ENCODE measurements at regions not wholly inside any gene's neighbourhood (a gene's known extent, or its start where the extent isn't known, plus 50 kb on each side); places are given as distances from the start of the nearest gene placed in this dataset.

DNA sequence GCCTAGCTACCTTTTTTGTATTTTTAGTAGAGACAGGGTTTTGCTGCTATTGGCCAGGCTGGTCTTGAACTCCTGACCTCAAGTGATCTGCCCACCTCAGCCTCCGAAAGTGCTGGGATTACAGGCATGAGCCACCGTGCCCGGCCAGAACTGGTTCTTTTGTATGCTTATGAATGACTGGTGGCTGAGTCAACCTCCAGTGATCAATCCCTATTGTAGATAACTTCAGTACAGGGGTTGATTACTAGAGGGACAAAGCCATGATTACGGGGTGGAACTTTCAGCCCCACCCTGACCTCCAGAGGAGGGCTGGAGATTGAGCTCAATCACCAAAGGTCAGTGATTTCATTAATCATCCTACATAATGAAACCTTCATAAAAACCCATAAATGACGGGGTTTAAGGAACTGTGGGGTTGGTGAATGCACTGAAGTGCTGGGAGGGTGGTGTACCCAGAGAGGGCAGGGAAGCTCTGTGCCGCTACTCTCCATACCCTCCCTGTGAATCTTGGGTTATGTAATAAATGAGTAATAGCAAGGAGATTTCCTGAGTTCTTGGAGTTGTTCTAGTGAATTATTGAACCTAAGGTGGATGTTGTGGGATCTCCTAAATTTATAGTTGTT is 281.8 kb upstream of the CXCR4 start:
- DNase-seq: no peak

DNA sequence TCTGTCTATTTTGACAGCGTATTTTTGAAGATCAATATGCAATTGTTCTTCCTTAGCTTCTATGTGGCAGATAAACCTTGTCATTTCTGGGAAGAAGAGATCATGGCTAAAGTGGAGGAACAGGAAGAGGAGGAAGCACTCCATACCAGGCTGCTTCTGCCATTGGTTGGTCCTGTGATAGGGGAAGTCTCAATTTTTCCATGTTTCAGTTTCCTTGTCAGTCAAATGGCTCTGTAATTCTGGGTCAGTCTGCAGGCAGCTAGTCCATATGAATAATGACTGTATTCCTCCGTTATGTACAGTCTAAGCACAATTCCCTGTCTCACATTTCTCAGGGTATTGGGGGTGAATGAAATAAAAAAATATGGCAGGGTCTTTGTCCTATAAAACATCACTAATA is 277.6 kb upstream of the CXCR4 start:
- no peak for DNase-seq

DNA sequence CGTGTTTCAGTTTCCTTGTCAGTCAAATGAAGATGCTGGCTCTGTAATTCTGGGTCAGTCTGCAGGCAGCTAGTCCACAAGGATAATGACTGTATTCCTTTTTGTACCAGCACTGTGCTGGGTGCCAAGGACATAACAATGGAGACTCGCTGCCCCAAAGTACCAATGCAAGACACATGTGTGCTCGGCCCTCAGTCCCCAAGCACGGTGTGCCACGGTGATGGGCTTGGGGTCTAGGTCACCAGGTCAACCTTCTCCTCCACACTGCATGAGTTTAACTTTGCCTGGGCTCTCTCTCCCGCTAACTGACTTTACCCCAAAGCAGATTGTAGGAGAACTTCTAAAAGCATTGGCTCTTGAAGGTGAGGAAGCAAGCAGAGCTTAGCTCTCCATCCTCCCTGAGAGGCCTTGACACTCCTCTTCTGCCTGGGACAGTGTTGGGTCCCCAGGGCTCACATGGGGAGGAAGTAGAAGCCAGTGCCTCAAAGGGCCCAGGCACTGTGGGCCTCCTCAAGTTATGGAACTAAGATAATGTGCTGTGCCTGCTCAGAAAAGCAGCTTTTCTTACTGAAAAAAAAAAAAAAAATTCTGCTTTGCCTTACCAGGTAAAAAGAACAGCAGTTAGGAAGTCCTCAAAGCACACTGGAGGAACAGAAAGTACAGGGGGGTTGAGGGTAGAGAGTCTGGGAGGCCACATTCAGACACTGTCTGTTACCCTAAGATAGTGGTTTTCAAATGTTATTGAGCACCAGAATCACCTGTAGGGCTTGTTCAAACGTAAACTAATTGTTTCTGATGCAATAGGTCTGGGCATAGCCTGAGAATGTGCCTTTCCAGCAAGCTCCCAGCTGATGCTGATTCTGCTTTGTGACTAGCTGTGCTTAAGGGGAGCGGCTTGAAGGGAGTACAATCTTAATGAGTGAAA is 276.4 kb upstream of the CXCR4 start:
- DNase-seq: no peak

DNA sequence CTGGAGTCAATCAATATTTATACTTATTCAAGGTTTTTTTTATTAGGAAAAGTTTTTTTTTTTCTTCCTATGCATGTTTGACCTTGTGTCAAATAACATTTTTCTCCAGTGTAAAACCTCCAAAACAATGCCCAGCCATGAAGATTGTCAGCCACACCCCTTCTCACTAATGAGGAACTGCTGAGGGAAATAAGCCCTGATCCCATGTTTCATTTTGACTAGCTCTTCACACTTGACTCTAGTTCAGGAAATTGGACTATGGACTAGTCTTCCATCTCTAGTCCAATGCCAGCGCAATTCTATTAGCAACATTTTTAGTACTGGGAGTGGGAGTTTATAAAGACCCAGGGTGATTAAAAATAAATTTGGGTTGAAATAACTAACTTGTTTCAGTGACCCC is 275.6 kb upstream of the CXCR4 start:
- no peak for DNase-seq

DNA sequence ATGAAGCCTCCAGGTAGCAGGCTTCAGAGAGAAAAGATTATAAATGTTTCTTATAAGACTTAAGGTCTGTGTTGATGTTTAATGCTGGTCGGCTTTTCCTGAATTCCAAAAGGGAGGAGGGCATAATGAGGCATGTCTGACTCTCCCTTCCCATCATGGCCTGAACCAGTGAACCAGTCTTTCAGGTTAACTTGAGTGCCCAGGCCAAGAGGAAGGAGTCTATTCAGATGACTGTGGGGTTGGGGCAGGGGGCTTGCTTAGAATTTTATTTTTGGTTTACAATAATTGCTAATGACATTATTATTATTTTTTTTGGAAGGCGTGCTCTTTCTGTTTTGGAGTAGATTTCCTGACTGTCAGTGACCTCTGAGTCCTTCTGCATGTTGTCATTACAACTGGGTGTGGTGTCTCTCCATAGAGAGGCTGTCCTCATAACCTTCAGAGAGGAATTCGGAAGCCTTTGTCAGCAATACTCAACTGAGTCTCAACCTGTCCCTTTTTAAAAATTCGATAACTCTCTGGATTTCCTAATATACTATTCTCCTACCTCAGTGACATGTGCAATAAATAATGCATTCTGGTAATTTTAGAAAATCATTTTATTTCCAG is 275.1 kb upstream of the CXCR4 start:
- no peak for DNase-seq

DNA sequence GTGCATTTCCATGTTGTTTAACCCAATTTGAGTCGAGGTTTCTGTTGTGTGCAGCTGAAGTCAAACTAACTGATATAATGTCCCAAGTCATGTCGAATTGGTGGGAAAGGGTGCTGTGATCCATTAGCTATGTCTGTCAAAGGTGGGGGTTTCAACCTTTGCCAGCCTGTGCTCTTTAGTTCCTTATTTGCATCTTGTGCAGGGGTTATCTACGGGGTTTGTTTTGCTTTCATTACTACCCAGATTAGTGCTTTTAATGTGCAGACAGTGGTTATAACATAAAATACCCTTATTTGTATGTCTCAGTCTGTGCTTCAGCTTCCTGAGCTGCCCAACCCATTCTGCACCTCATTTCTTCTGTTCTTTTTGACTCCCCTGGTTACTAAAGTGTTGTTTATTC is 271.9 kb upstream of the CXCR4 start:
- no peak for DNase-seq

DNA sequence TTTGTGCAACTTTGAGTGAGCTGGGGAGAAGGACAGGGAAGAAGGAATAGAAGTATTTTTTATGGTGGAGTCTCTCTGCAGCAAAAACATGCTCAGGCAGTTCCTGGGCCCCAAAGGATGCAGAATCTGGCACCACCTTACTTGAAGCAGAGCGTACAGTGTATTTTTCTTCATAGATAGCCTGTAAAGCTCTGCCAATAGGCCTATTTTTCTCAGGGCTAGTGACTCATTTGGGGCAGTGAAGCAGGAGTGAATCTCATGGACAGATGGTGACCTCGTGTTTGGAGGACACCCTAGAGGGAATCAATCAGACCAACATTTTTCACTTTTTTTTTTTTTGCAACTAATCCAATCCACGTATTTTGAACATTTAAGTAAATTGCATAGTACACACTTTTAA is 268.1 kb upstream of the CXCR4 start:
- DNase-seq: no peak

DNA sequence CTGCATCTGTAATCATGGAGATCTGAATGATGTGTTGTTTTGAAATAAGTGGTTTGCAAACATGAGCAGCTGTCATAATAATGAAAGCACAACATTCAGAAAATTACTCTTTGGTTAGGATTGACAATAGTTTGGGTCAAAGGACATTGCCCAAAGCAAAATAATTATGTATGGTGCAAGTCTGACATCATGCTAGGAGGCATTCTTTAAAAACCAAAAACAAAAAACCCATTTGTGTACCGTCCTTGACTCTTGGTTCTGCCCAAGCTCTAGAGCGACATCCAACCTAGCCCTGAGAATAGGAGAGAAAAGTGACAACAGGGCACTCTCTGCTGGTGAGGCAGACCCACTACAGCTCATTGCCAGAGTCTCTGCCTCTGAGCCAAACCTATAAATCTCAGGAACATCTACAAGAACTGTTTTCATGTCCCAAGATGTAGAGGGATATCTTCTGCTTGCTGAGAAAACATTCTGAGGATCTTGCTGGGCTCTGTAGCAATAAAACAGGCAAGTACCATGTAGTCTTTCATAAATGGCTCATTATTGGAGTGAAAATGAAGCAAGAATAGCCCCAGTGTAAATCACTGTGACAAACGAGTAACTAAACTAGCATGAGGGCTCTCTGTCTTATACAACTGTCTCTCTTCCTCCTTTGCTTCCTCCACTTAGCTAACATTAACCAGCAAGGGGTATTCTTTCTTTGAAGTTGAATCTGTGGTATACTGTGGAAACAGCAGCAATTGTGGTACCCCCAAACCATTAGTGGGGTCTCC is 266.8 kb upstream of the CXCR4 start:
- DNase-seq: no peak

DNA sequence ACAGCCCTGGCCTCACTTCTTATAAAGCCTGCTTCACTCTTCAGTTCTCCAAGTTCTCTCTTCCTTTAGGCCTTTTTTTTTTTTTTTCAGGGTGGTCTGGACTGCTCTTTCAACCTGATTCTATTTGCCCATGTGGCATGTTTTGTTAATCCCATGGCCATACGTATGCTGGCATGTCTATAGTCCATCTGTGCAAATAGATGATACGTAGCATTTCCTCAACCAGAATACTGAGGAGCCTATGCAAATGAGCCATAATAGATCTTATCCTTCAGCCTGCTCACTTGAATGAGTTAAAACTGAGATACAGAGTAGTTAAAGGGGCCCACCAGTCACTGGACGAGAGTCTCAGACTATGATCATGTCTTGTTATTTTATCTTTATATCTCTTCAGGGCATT is 265.2 kb upstream of the CXCR4 start:
- no peak for DNase-seq

DNA sequence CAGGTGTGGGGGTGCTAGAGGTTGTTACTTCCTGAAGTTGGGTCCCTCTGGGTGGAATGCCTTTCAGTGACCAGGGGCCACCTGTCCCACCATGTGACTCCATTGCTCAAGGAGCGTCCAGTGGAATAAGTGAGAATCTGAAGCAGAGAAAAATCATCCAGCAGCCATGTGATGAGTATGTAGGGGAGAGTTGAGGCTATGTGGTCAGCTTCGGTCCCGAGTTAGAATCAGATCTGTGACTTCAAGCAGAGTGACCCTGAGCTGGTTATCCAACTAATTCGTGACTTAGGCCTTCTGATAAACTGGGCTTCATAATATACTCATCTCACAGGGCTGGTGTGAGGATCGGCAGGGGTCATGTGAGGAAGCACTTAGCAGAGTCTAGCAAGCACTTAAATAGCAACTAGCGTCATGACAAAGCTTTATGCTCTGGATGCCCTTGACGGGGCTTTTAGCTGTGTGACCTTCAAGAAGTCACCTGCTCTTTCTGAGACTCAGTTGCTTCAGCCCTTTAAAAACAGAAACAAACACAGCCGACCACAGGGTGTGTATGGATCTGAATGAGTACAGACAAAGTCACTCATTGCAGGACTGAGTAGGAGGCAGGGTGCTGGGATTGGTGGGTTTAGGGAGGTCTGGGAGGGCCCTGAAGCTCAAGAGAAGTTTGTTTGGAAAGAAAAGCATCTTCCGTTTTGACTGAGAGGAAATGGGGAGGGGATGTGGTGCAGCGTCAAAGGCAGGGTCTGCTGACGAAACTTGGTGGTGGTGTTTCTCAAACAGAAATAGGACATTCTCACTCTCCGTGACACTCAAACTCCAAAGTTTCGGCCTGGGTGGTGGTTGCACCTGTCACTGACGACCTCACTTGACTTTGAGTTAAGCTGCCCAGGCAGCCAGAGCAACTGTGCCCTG is 264.0 kb upstream of the CXCR4 start:
- DNase-seq: no peak

DNA sequence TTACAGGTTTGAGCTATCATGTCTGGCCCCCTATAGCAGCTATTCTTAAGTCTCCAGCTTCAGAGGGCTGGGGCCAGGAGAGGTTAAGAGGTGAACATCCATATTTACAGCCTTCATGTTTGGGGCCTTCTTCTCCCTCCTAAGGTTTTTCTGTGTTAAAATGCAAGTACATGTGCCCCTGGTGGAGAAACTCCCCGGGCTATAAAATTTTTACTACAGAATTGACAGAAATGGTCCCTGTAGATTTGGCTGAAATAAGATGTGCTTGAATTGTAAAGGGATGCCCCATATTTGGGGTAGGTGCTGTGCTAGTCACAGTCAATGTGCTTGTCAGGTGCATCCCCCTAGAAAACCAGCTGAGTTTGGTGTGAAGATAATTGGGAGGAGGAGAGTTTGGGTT is 263.3 kb upstream of the CXCR4 start:
- no peak for DNase-seq

DNA sequence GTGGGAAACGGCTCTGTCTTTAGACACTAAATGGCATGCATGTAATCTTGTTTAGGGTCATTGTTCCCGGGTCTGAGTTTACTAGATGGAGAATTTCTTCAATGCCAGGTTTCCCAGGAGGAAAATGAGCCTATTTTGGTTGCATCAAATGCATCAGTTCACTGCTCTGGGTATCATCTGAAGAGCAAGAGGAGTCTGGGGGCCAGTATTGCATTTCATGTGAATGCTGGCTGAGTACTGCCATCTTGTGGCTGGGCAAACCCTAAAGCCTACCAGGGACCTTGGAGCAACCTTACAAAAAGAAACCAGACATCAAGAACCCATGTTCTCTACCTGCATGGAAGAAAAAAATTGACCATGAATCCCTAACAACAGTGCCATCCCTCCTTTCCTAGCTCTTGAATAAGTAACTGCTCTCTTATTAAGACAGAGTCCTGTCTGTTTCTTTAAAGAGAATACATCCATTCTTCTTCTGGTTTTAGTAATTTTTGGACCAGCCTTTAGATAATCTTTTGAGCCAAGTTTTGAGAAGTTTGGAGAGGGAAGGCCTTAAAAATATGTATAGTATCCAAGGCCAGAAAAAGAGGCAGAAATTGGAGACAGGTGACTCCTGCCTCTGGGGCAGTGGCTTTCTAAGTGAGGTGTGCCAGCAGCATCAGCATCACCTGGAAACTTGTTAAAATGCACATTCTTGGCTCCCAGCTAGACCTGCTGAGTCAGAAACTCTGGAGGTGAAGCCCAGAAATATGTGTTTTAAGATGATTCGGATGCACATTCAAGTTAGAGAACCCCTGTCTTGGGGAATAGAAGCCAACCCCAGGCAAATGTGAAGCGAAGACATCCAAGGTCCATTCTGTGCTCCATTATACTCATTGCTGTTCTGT is 261.0 kb upstream of the CXCR4 start:
- no peak for DNase-seq

DNA sequence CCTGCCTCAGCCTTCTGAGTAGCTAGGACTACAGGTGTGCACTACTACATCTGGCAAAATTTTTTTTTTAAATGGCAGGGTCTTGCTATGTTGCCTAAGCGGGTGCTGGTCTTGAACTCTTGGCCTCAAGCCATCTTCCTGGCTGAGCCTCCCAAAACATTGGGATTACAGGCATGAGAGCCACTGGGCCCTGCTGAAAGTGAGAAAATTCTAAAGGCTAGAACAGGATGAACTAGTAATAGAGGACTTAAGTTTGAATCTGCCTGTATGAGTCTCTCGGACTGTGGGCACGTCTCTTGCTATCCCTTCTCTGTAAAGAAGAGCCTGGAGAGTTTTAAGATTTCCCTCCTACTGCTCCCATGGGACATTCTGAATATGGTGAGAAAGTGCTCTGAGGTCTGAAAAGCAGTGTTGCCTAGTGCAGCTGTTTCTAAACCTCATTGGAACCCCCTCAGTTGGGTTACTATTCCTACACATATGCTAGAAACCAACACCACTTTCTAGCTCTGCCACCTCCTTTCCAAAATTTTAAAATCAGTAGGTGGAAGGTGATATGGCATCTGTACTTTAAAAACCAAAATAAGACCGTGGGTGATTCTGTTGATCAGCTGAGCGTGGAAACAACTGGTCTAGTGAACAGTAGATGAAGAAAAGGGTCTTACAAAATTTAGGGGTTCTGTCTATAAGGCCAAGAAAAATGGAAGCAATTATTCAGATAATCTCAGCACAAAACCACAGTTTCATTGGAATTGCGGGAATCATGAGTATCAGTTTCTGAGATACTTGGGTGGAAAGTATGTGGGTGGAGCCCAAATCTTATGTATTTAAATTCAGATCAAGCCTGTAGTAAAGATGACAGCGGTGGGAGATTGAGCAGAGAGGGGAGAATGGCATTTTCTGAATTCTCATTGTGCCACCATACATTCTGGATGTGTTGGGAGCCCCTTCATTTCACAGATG is 259.8 kb upstream of the CXCR4 start:
- DNase-seq: no peak

DNA sequence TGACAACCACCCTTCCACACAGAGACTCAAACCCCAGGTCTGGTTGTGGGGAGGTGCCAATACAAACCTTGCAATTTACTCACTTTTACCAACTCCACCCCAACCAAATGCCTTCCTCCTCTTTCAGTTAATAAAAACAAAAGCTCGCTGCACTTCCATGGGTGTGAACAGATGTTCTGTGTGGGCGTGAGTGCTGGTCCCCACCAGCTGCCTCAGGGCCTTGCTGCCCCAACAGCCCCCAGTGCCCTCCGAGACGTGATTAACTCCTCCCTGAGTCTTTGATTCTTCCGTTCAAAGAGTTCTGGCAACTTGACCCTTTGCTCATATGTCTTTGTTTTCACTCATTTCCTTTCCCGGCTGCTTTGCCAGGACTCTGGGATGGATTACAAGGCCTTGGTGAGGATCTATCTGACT is 258.9 kb upstream of the CXCR4 start:
- no peak for DNase-seq

DNA sequence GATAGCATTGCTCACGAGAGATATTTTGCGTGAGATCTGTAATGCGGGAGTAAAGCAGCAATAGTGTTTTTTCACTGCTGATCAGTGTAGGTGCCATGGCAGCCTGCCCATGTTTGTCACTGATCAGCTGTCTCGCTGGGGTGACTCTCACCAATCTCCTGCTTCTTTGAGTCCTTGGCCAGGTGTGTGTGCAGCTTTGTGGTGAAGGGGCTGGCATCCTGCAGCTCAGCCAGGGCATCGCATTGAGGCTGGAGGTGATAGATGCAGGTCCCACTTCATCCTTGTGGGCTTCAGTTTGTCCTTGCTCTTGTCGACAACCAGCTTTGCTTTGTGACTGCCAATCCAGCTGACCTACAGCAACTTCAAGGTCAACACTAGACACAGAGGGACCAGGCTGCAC is 258.3 kb upstream of the CXCR4 start:
- no peak for DNase-seq

DNA sequence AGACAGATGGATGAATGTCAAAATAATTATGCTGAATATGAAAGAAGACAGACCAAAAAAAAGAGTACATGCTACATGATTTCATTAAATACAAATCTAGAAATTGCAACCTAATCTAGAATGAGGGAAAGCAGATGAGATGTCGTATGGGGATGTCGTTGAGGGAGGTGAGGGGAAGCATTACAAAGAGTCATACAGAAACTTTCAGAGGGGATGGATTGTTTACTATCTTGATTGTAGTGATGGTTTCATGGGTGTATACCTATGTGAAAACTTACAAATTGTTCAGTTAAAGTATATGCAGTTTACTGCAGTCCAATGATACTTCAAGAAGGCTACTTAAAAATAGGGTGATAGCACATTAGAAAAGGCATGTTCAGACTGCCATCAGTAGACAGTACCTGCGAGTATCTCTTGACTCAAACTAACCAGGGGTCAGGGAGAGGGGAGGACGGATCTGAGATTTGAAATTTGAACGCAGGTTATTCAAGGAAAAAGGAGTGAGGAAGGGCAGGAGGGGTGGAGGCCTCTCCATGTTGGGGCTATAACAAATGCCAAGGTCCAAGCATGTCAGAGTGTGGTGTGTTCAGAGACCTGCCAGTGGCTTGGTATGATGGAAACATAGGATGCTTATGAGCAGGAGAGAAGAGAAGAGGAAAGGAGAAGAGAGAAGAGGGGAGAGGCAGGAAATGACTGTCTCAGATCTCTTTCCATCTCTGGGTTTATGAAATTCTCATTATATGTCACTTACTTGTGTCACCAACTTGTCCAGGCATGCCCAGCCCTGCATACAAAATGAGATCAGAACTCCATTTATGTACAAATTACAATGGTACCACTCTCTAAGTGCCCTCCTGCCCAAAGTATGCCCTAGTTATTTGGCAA is 257.3 kb upstream of the CXCR4 start:
- no peak for DNase-seq

DNA sequence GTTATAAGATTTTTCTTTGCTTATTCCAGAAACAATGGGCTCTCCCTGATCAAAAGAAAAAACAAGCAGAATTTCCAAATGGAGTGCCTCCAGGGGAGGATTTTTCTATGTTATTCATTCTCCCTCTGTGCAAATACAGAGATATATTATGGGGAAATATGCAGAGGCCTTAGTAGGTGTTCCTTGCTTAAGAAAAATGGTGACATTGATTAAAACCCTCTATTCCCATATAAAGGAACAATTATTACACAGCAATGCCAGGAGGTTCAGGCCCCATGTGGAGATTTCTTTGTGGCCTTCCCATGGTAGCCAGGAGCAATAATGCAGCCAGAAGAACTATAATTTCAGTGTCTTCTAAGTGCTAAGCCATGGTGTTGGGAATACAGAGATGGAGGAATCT is 255.9 kb upstream of the CXCR4 start:
- no peak for DNase-seq

DNA sequence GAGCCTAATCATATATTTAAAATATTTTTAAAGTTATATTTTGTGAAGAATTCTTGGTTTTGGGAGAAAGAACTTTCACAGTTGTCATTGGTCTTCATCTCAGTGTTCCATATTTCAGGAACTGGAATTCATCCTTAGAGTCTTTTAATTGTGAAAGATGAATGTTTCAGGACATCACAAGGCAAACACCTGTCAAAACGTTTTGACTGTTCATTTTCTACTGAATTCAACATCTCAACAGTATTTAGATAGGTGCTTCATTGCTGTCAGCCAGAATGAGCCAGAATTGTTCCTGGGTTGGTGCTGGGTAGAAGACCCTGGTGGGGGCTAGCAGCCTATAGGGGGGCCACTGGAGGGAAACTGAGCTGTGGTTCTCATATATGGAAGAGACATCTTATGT is 255.1 kb upstream of the CXCR4 start:
- no peak for DNase-seq

DNA sequence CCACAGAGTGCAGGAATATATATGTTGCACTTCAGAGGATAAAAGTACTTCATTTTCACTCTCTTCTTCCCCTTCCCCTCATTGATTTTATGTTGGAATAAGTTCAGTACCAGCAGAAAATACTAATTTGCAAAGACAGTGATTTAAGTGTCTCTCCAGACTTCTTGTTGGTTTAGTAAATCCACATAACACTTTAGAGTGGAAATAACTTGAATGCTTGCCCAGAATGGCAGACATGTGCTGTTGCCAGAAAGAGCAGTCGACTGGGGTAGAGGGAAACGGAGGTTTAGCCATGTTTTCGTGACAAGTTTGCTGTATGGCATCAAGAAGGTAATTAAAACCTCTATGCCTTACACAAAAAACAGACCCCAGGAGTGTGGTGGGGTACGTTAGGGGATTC is 246.0 kb upstream of the CXCR4 start:
- no peak for DNase-seq
